ENCODE measurements at regions not wholly inside any gene's neighbourhood (a gene's known extent, or its start where the extent isn't known, plus 50 kb on each side); places are given as distances from the start of the nearest gene placed in this dataset.

- Histone ChIP-seq H3K9me3 (ENCODE audit: control insufficient read depth in 1 of 2, insufficient read depth in 1 of 2, low read depth in 1 of 2, low read length in 2 of 2) (0 out of 4 replicates have a peak, but pooled peaks cover 0 to 7% of the 10 kb centered on the region in 2 experiments), H3K27me3 (ENCODE audit: insufficient read depth, low read length) (no peaks in the 10 kb centered on the region), H3K79me2 (ENCODE audit: insufficient read depth, low read length) (no peaks in the 10 kb centered on the region), H3K9ac (ENCODE audit: low read length) (no peak overlapping the region), H3K27ac (ENCODE audit: low read depth, low read length) (no peak overlapping the region), H3K36me3 (ENCODE audit: control insufficient read depth in 1 of 2, insufficient read depth in 2 of 2, low read length in 2 of 2) (no peaks in the 10 kb centered on the region), H2AFZ (ENCODE audit: low read depth, low read length, poor library complexity, severe bottlenecking) (no peak overlapping the region), H3K4me1 (ENCODE audit: control insufficient read depth in 1 of 2, insufficient read depth in 2 of 2, low read length in 2 of 2) (no peaks in the 10 kb centered on the region), H3K4me3 (replicated peaks in 1 of 2; ENCODE audit: low read depth in 1 of 2, low read length in 2 of 2) (no peak overlapping the region), H3K9me2 (ENCODE audit: insufficient read depth) (no peaks in the 10 kb centered on the region), H3K4me2 (ENCODE audit: low read length) (no peak overlapping the region), H4K20me1 (ENCODE audit: insufficient read depth) (no peaks in the 10 kb centered on the region)
- ChIA-PET CTCF (no interaction called here), RAD21 (ENCODE audit: low non-redundant PET in 1 of 2, low total read pairs in 2 of 2, uncharacterized antibody in 2 of 2, unreplicated experiment in 2 of 2) (no interaction called here), POLR2A (no interaction called here)
- intact Hi-C loops (cut with micrococcal nuclease): no loop called here
- TF ChIP-seq JUND (IDR thresholded peaks at IDR 0.05): no peak
- no peak for TF ChIP-seq ZBTB33 (IDR thresholded peaks at IDR 0.05; ENCODE audit: extremely low read depth, insufficient replicate concordance, low read length)
- TF ChIP-seq ATF3 (IDR thresholded peaks at IDR 0.05): no peak
- TF ChIP-seq POLR2AphosphoS5 (IDR thresholded peaks at IDR 0.05; ENCODE audit: low read depth, low read length): no peak
- no peak for TF ChIP-seq SRF (IDR thresholded peaks at IDR 0.05; ENCODE audit: low read depth)
- TF ChIP-seq EZH2 (IDR thresholded peaks at IDR 0.05): no peak
- TF ChIP-seq ZNF274 (IDR thresholded peaks at IDR 0.05; ENCODE audit: low read depth, low read length): no peak
- TF ChIP-seq FOSL1 (IDR thresholded peaks at IDR 0.05; ENCODE audit: low read depth): no peak
- no peak for TF ChIP-seq MAX (IDR thresholded peaks at IDR 0.05)
- TF ChIP-seq CTCF (IDR thresholded peaks at IDR 0.05 in 2 of 3, conservative IDR thresholded peaks at IDR 0.05 in 1 of 3; ENCODE audit: borderline replicate concordance in 1 of 3, insufficient read depth in 1 of 3, low read depth in 2 of 3, low read length in 2 of 3): no peak
- TF ChIP-seq POLR2A (IDR thresholded peaks at IDR 0.05; ENCODE audit: borderline replicate concordance, extremely low read depth, insufficient read depth, insufficient read length): no peak
- TF ChIP-seq CBX3 (IDR thresholded peaks at IDR 0.05; ENCODE audit: low read depth): no peak
- no peak for TF ChIP-seq CEBPB (IDR thresholded peaks at IDR 0.05; ENCODE audit: low read depth)
- TF ChIP-seq ZFX (IDR thresholded peaks at IDR 0.05): no peak
- no peak for TF ChIP-seq SIN3A (IDR thresholded peaks at IDR 0.05; ENCODE audit: low read depth)
- TF ChIP-seq EGR1 (IDR thresholded peaks at IDR 0.05; ENCODE audit: low read depth): no peak
- BruUV-seq (replicated peaks): no TSS peak
- no peak for ATAC-seq
- no peak for DNase-seq (ENCODE audit: low read depth, low spot score)
Measured at GRCh38 chr9:126240835-126241234, 85.8 kb upstream of the MVB12B start.

All from HCT116 (cell line).